Immature natural killer cell (primary cell): ENCODE measurements at regions not wholly inside any gene's neighbourhood (a gene's known extent, or its start where the extent isn't known, plus 50 kb on each side); places are given as distances from the start of the nearest gene placed in this dataset.
"Not testable (repeated sequence)": the region's sequence is repeated elsewhere in the genome, so short reads cannot be mapped to it uniquely, and the experiment has no call there.

Experiments used
- DNase-seq, 3 donors: peaks; one replicate each; pipeline ENCODE4 v3.0.0; 2022; ENCODE audit warnings: mixed read lengths in 1 of 3
- H3K27ac Mint-ChIP-seq, 6 donors: one replicate each; pipeline ENCODE4 v1.8.0; 2020; ENCODE audit warnings: mixed read lengths in 6 of 6, mild to moderate bottlenecking in 5 of 6, inconsistent platforms in 4 of 6, moderate library complexity in 3 of 6
- H3K27me3 Mint-ChIP-seq, 3 donors: one replicate each; pipeline ENCODE4 v1.8.0; 2020 to 2021; ENCODE audit warnings: low read depth in 3 of 3, mild to moderate bottlenecking in 3 of 3, mixed read lengths in 3 of 3, moderate library complexity in 3 of 3, inconsistent platforms in 1 of 3
- H3K36me3 Mint-ChIP-seq, 3 donors: one replicate each; pipeline ENCODE4 v1.8.0; 2020; ENCODE audit warnings: mixed read lengths in 3 of 3, inconsistent platforms in 2 of 3, mild to moderate bottlenecking in 2 of 3
- H3K4me1 Mint-ChIP-seq, 2 donors: one replicate each; pipeline ENCODE4 v1.8.0; 2020; ENCODE audit warnings: inconsistent platforms in 2 of 2, mild to moderate bottlenecking in 2 of 2, mixed read lengths in 2 of 2, moderate library complexity in 1 of 2
- H3K4me3 Mint-ChIP-seq, 5 donors: one replicate each; pipeline ENCODE4 v1.8.0; 2020; ENCODE audit warnings: mild to moderate bottlenecking in 5 of 5, mixed read lengths in 5 of 5, inconsistent platforms in 3 of 5, moderate library complexity in 3 of 5
- H3K9me3 Mint-ChIP-seq, 6 donors: one replicate each; pipeline ENCODE4 v1.8.0; 2020; ENCODE audit warnings: mild to moderate bottlenecking in 6 of 6, mixed read lengths in 6 of 6, inconsistent platforms in 4 of 6, moderate library complexity in 3 of 6

- not testable (repeated sequence) for H3K4me1 Mint-ChIP-seq, H3K36me3 Mint-ChIP-seq, H3K27me3 Mint-ChIP-seq, DNase-seq, H3K9me3 Mint-ChIP-seq, H3K4me3 Mint-ChIP-seq, H3K27ac Mint-ChIP-seq
Measured at GRCh38 chr7:131662301-131662873, 106.0 kb upstream of the PODXL start.

- Mint-ChIP-seq H3K36me3 (no peaks in the 10 kb centered on the region), H3K4me1 (peaks cover 0 to 2% of the 10 kb centered on the region in 2 donors)
Measured at GRCh38 chr7:131657881-131658280, 101.5 kb upstream of the PODXL start.

DNA sequence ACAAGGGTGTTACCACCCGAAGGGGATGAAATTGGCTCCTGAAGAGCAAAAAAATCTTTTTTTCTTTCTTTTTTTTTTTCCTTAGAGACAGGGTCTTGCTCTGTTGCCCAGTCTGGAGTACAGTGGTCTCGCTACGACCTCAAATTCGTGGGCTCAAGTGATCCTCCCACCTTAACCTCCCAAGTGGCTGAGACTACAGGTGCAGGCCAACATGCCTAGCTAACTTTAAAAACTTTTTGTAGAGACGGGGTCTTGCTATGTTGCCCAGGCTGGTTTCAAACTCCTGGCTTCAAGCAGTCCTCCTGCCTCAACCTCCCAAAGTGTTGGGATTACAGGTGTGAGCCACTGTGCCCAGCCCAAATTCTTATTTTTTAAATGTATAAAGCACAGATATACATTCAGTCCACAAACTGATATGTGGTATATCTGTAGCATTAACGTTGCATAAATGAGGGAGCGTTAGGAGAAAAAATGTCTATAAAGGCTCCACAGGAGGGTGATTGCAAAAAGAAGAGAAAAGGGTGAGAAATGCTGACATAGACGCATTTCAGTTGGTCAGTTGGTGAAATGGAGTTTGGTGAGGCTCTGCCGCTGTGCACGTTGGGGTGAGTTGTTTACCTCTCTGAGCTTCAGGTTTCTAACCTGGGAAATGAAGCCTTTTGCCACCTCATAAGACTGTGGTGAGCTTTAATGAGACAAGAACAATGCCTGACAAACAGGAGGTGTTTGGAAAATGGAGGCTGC, 100.7 kb upstream of the PODXL start:
- Mint-ChIP-seq H3K4me1 (peaks cover 0 to 2% of the 10 kb centered on the region in 2 donors), H3K9me3 (no peaks in the 10 kb centered on the region), H3K36me3 (no peaks in the 10 kb centered on the region), H3K4me3 (no peak overlapping the region), H3K27ac (no peak overlapping the region), H3K27me3 (peaks cover 0 to 5% (median 4%) of the 10 kb centered on the region in 3 donors)
- no peak for DNase-seq

More at GRCh38 chr7:131657881-131658280, 101.5 kb upstream of the PODXL start:
- peaks cover 0 to 5% (median 4%) of the 10 kb centered on the region in 3 donors for H3K27me3 Mint-ChIP-seq
- no peak for DNase-seq
- H3K9me3 Mint-ChIP-seq: no peaks in the 10 kb centered on the region
- no peak overlapping the region for H3K4me3 Mint-ChIP-seq
- H3K27ac Mint-ChIP-seq: no peak overlapping the region

DNA sequence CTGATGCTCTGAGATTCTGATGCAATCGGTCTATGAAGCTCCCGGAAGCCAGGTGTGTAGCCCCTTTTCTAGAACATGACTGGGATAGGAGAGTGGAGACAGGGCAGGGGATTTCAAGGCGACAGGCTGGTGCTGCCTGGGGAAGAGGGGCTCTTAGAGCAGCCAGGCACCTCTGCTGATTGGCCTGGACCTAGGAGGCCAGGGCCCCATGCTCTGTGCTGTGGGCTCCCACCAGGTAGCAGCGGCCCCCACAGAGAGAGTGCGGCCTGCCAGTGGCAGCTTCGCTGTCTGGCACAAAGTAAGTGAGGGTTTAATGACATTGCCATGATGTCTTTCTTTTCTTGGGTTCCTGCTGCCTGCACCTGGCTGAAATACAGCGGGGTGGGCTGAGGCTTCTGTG, 99.4 kb upstream of the PODXL start:
- H3K27me3 Mint-ChIP-seq: peaks cover 0 to 8% (median 5%) of the 10 kb centered on the region in 3 donors
- no peak overlapping the region for H3K27ac Mint-ChIP-seq
- no peaks in the 10 kb centered on the region for H3K36me3 Mint-ChIP-seq
- H3K9me3 Mint-ChIP-seq: no peaks in the 10 kb centered on the region
- no peak for DNase-seq
- H3K4me3 Mint-ChIP-seq: no peak overlapping the region
- H3K4me1 Mint-ChIP-seq: peaks cover 0 to 2% of the 10 kb centered on the region in 2 donors

DNA sequence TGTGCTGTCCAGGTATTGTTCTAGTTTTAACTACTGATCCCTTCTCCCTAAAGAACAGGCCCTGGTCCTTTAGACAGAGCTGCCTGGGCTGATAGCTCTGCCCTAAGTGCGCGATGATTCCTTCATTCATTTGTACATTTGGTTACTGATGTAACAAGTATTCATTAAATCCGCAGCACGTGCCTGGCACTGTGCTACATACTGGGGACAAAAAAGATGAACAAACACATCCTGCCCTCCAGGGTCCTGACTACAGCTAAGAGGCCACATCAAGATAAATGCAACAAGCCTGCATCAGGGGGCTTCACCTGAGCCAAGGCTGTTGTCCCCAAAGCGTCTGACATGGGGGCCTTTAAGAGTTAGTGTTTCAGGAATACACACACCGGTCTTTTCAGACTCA, 99.0 kb upstream of the PODXL start:
- Mint-ChIP-seq H3K27me3 (peaks cover 0 to 8% (median 5%) of the 10 kb centered on the region in 3 donors), H3K36me3 (no peaks in the 10 kb centered on the region), H3K27ac (no peak overlapping the region), H3K4me3 (no peak overlapping the region), H3K4me1 (peaks cover 0 to 2% of the 10 kb centered on the region in 2 donors), H3K9me3 (no peaks in the 10 kb centered on the region)
- no peak for DNase-seq

DNA sequence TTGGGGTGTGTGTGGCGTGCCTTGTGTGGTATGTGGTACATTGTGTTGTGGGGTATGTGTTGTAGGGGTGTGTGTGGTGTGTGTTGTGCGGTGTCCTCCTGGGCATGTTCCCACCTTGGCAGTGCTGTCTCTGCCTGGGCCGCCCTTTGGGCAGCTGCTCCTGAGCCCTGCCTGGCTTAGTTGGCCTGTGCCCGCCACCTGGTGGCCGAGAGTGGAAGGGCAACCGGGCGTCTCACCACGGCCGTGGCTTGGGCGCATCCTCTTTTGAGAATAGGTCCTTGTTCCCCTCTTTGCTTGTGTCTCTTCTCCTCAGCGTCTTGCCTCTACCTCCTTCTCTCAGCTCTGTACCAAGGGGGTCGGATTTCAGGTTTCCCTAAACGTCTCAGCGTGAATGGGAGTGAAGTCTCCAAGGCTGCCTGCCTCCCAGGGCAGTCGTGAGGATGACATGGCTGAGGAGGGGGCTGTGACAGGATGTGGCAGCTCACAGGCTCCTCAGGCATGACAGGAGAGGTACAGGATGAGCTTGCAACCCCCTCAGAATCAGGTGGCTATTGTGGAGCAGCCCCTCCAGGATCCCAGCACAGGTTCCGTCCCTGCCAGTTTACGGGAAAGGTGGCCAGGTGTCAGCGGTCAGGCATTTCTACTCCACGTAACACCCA, 98.4 kb upstream of the PODXL start:
- DNase-seq: peak; percentile 60 to 72 (median 66)
- Mint-ChIP-seq H3K27ac (no peak overlapping the region), H3K4me3 (no peak overlapping the region), H3K36me3 (no peaks in the 10 kb centered on the region), H3K4me1 (peaks cover 0 to 2% of the 10 kb centered on the region in 2 donors), H3K27me3 (peaks cover 0 to 8% (median 5%) of the 10 kb centered on the region in 3 donors), H3K9me3 (no peaks in the 10 kb centered on the region)

- H3K4me3 Mint-ChIP-seq: no peak overlapping the region
- H3K27ac Mint-ChIP-seq: no peak overlapping the region
- peaks cover 0 to 8% (median 5%) of the 10 kb centered on the region in 3 donors for H3K27me3 Mint-ChIP-seq
- H3K36me3 Mint-ChIP-seq: no peaks in the 10 kb centered on the region
- DNase-seq: no peak
- no peaks in the 10 kb centered on the region for H3K9me3 Mint-ChIP-seq
- peaks cover 0 to 2% of the 10 kb centered on the region in 2 donors for H3K4me1 Mint-ChIP-seq
Measured at GRCh38 chr7:131654249-131654558, 97.8 kb upstream of the PODXL start.

- Mint-ChIP-seq H3K4me1 (peaks cover 0 to 2% of the 10 kb centered on the region in 2 donors), H3K36me3 (no peaks in the 10 kb centered on the region), H3K27ac (no peak overlapping the region), H3K9me3 (no peaks in the 10 kb centered on the region), H3K27me3 (peaks cover 4 to 8% (median 6%) of the 10 kb centered on the region in 3 donors), H3K4me3 (no peak overlapping the region)
- no peak for DNase-seq
Measured at GRCh38 chr7:131653418-131654248, 97.2 kb upstream of the PODXL start.

GRCh38 chr7:131652934-131653333, 96.5 kb upstream of the PODXL start:
- H3K36me3 Mint-ChIP-seq: no peaks in the 10 kb centered on the region
- peaks cover 0 to 2% of the 10 kb centered on the region in 2 donors for H3K4me1 Mint-ChIP-seq
- peaks cover 4 to 7% (median 6%) of the 10 kb centered on the region in 3 donors for H3K27me3 Mint-ChIP-seq
- no peaks in the 10 kb centered on the region for H3K9me3 Mint-ChIP-seq
- no peak overlapping the region for H3K4me3 Mint-ChIP-seq
- DNase-seq: no peak
- H3K27ac Mint-ChIP-seq: no peak overlapping the region

DNA sequence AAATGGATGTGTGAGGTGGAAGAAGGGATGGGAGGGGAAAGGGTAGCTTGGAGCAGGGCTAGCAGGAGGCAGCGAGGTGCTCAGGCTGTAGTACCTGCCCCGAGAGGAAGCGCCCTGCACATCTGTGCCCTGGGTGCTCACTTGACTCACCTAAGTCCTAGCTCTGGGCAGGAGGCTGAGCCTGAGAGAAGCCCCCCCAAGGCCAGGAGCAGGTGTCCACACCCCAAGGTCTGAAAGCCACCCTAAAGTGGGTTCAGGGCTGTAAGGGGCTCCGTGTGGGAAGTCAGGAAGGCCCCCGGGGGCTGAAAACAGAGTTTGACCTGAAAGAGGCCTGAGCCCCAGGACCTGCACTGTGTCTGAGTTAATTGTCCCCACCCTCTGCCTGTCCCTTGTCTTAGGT, 95.8 kb upstream of the PODXL start:
- Mint-ChIP-seq H3K27me3 (peaks cover 4 to 7% (median 4%) of the 10 kb centered on the region in 3 donors), H3K36me3 (no peaks in the 10 kb centered on the region), H3K4me1 (peaks cover 0 to 2% of the 10 kb centered on the region in 2 donors), H3K9me3 (no peaks in the 10 kb centered on the region), H3K27ac (no peak overlapping the region), H3K4me3 (no peak overlapping the region)
- DNase-seq: no peak

DNA sequence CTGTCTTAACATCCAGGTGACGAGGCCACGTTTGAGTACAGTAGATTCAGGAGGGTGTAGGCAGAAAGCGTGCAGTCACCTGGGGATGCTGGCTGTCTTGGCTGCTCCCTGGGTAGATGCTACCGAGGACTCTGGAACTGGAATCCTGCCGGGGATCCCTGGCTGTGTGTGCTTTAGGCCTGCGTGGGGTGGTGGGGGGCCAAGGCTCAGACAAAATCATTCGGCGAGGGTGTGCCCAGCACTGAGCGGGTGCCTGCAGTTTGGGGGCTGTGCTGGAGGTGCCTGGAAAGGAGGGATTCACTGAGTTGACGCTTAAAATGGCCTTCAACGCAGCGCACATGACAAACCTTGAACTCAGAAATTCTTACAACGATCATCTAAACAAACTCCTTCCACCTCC, 93.5 kb upstream of the PODXL start:
- Mint-ChIP-seq H3K4me3 (no peak overlapping the region), H3K27ac (no peak overlapping the region), H3K4me1 (peaks cover 0 to 2% of the 10 kb centered on the region in 2 donors), H3K9me3 (no peaks in the 10 kb centered on the region), H3K36me3 (no peaks in the 10 kb centered on the region), H3K27me3 (peaks cover 4 to 6% (median 5%) of the 10 kb centered on the region in 3 donors)
- no peak for DNase-seq

DNA sequence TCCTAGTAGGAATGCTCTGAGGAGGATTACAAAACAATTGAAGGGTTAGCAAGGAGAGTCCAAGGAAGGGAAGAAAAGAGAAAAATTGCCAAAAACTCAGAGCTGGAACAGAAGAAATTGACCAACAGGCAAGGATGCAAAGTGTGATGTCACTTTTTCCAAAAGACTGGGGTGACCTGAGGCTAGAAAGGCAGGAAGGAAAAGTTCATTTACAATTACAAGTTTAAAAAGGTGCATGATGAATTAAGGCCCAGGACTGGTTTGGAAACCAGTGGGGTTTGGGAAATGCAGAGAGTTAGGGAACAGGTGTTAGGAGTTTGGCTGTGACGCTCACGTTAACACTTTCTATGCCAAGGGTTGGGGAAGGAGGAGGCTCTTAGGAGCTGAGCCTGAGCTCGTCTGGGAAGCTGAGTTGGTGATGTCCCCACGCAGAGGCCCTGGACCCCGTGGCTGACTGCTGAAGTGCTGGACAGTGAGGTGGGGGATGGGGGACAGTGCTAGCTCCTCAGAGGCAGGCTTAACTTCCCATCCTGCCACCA, 92.6 kb upstream of the PODXL start:
- no peak for DNase-seq
- no peaks in the 10 kb centered on the region for H3K9me3 Mint-ChIP-seq
- H3K27me3 Mint-ChIP-seq: peaks cover 3 to 7% (median 5%) of the 10 kb centered on the region in 3 donors
- H3K4me1 Mint-ChIP-seq: peaks cover 0 to 2% of the 10 kb centered on the region in 2 donors
- no peak overlapping the region for H3K27ac Mint-ChIP-seq
- H3K36me3 Mint-ChIP-seq: no peaks in the 10 kb centered on the region
- no peak overlapping the region for H3K4me3 Mint-ChIP-seq

DNA sequence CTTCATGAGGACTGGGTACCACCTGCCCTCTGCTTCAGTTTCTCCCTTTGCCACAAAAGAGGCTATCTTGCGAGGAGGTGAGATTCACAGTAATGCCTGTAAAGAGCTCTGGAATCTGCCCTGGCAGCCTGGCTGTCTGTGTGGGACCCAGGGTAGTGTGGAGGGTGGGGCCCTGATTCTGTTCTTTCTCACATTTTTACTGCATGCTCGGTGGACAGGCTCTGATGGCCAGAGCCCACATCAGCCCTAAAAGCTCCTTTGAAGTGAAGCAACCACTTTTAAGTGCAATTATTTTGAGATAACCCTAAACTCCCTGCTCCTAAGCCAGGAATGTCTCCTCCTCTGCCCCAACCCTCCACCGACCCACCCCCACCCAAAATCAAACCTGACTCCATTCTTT, 92.1 kb upstream of the PODXL start:
- H3K27ac Mint-ChIP-seq: no peak overlapping the region
- H3K36me3 Mint-ChIP-seq: no peaks in the 10 kb centered on the region
- H3K4me3 Mint-ChIP-seq: no peak overlapping the region
- H3K27me3 Mint-ChIP-seq: peaks cover 1 to 7% (median 5%) of the 10 kb centered on the region in 3 donors
- no peak for DNase-seq
- no peaks in the 10 kb centered on the region for H3K9me3 Mint-ChIP-seq
- no peaks in the 10 kb centered on the region for H3K4me1 Mint-ChIP-seq
